SH-SY5Y (cell line): ENCODE measurements at regions not wholly inside any gene's neighbourhood (a gene's known extent, or its start where the extent isn't known, plus 50 kb on each side); places are given as distances from the start of the nearest gene placed in this dataset.

Source experiments
- GATA2 ChIP-seq: IDR thresholded peaks from 2 replicates; pipeline ENCODE4 v1.6.1; 2011; ENCODE audit warnings: mild to moderate bottlenecking, low read depth, low read length
- GATA3 ChIP-seq: IDR thresholded peaks from 2 replicates; pipeline ENCODE4 v1.6.1; 2011; ENCODE audit warnings: low read depth, mild to moderate bottlenecking, low read length, moderate library complexity

- TF ChIP-seq GATA2 (no peak), GATA3 (no peak)
Measured at GRCh38 chr1:59218521-59219236, 78.2 kb upstream of the FGGY start.
